Hindlimb muscle (tissue), 1 donor: ENCODE measurements at regions not wholly inside any gene's neighbourhood (a gene's known extent, or its start where the extent isn't known, plus 50 kb on each side); places are given as distances from the start of the nearest gene placed in this dataset.

Experiments
- DNase-seq: peaks from one replicate; pipeline ENCODE4 v3.0.0-alpha.2; 2013

- DNase-seq = no peak
Measured at GRCh38 chr1:168455764-168456163, 88.0 kb downstream of the XCL2 start.

- no peak for DNase-seq
Measured at GRCh38 chr1:168454211-168454815, 89.5 kb downstream of the XCL2 start.

- no peak for DNase-seq
Measured at GRCh38 chr1:168453056-168453455, 90.7 kb downstream of the XCL2 start.

GRCh38 chr1:168452329-168452728 is 91.5 kb downstream of the XCL2 start:
- DNase-seq = no peak

GRCh38 chr1:168447871-168448270 is 95.9 kb downstream of the XCL2 start:
- DNase-seq = no peak

- DNase-seq = no peak
Measured at GRCh38 chr1:168446081-168446480, 97.7 kb downstream of the XCL2 start.

- no peak for DNase-seq
Measured at GRCh38 chr1:168443899-168444298, 99.9 kb downstream of the XCL2 start.

- DNase-seq = no peak
Measured at GRCh38 chr1:168443356-168443755, 100.4 kb downstream of the XCL2 start.

- DNase-seq = no peak
Measured at GRCh38 chr1:168442931-168443330, 100.9 kb downstream of the XCL2 start.

GRCh38 chr1:168441745-168442144 is 102.1 kb downstream of the XCL2 start:
- DNase-seq = no peak

GRCh38 chr1:168439456-168440375 is 104.1 kb downstream of the XCL2 start:
- peak; percentile 70 for DNase-seq

- DNase-seq = no peak
Measured at GRCh38 chr1:168438626-168439025, 105.2 kb downstream of the XCL2 start.

GRCh38 chr1:168437821-168438220 is 106.0 kb downstream of the XCL2 start:
- DNase-seq = no peak

- no peak for DNase-seq
Measured at GRCh38 chr1:168435439-168435838, 108.4 kb downstream of the XCL2 start.

GRCh38 chr1:168433238-168433637 is 110.6 kb downstream of the XCL2 start:
- DNase-seq = no peak

- no peak for DNase-seq
Measured at GRCh38 chr1:168431882-168432281, 111.9 kb downstream of the XCL2 start.

- DNase-seq = no peak
Measured at GRCh38 chr1:168430321-168430720, 113.5 kb downstream of the XCL2 start.

GRCh38 chr1:168428063-168428731 is 115.6 kb downstream of the XCL2 start:
- no peak for DNase-seq

- DNase-seq = no peak
Measured at GRCh38 chr1:168427051-168427450, 116.7 kb downstream of the XCL2 start.

GRCh38 chr1:168424281-168424680 is 119.5 kb downstream of the XCL2 start:
- DNase-seq = no peak

GRCh38 chr1:168422203-168422847 is 121.5 kb downstream of the XCL2 start:
- no peak for DNase-seq

GRCh38 chr1:168421399-168422004 is 122.3 kb downstream of the XCL2 start:
- no peak for DNase-seq

GRCh38 chr1:168420177-168420576 is 123.6 kb downstream of the XCL2 start:
- DNase-seq = no peak
